GM21619 (cell line): ENCODE measurements at regions not wholly inside any gene's neighbourhood (a gene's known extent, or its start where the extent isn't known, plus 50 kb on each side); places are given as distances from the start of the nearest gene placed in this dataset.

Source experiments
- ATAC-seq: cut with Tn5 transposase; IDR thresholded peaks from one replicate; pipeline ENCODE4 v1.9.1; 2021; ENCODE audit not compliant: unreplicated experiment

DNA sequence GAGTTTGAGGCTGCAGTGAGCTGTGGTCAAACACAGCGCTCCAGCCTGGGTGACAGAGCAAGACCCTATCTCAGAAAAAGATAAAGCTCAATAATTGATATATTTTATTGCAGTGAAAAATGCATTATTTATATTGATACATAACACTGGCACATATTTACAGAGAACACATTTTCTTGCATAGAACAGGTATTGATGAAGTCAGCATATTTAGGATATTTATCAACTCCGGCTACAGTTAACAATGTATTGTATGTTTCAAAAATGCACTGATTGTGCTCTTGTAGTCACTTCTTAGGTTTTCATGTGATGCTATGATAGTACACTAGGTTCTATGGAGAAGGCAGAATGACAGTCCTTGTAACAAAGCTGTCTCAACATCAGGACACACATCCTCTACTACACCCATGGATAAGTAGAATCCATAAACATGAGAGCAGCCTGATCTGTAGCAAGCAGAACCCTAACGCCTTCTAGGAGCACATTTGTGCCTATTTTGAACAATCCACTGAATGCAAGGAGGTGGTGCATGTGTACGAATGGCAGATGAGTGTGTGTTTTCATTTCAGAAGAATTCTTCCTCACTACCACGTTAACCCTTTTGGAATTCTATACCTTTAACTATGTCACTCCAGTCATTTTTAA lies 586.1 kb upstream of the CELF2 start:
- ATAC-seq, result no peak

- no peak for ATAC-seq
Measured at GRCh38 chr10:10432296-10433035, 585.2 kb upstream of the CELF2 start.

DNA sequence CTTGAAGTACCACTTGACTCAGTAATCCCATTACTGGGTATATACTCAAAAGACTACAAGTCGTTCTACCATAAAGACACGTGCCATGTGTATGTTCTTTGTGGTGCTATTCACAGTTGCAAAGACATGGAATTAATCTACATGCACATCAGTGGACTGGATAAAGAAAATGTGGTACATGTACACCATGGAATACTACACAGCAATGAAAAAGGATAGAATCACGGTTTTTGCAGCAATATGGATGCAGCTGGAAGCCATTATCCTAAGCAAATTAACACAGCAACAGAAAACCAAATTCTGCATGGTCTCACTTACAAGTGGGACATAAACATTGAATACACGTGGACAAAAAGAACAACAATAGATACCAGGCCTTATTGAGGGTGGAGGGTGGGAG lies 583.4 kb upstream of the CELF2 start:
- no peak for ATAC-seq

DNA sequence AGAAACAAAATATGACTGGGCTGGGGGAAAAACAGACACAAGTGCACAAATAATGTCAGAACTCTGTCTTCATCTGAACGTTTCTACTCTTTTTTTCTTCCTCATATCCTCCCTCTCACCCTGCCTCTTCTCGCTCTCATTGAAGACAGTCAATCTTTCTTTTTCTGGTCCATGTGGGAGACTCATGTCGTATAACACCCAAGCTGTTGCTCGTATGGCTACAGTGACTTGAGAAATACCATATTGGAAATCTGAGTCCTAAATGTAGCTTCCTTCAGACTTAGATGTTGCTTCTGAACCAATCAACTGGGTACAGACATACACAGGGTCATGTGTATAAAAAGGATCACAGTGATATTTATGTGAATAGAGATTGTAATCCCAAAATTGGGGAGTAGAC lies 579.8 kb upstream of the CELF2 start:
- ATAC-seq, result no peak

- no peak for ATAC-seq
Measured at GRCh38 chr10:10438335-10439100, 579.2 kb upstream of the CELF2 start.

- ATAC-seq, result no peak
Measured at GRCh38 chr10:10456856-10457255, 560.8 kb upstream of the CELF2 start.

GRCh38 chr10:10460451-10460850 lies 557.2 kb upstream of the CELF2 start:
- no peak for ATAC-seq

DNA sequence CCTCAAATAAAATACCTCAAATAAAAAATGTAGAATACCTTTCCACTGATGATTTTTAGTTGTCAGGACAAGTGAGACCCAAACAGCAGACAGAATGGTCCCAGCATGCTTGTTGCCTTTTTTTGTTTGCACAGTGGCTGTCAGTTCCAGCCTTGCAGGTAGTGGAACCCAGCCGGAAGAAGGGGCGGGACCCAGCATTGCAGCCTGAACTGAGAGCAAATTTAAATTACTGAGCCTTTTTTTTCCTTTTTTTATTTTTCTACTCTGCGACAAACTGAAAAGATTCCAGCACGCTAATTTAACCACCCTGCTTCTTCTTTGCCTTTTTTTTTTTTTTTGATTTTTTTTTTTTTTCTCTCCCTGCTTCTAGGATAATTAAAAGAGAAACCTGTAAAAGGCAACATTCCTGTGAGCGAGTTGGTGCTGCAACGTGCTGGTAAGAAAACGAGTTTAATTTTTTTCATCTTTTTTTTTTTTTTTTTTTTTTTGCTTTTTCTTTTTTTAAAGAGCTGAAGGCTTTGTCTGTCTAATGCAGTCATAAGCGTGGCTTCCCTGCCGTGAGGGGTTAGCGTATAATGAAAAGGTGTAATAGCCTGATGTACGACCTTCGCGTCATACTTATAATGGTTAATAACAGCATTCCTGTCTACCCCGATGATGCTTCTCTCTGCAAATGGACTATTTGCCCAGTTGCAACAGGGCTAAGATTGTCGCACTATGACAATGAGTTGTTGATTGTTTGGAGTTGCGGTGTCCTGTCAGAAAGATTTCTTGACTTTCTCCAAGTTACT lies 555.3 kb upstream of the CELF2 start:
- no peak for ATAC-seq

- ATAC-seq, result no peak
Measured at GRCh38 chr10:10471758-10472157, 545.9 kb upstream of the CELF2 start.

GRCh38 chr10:10475812-10476211 lies 541.9 kb upstream of the CELF2 start:
- no peak for ATAC-seq

- no peak for ATAC-seq
Measured at GRCh38 chr10:10477844-10478243, 539.8 kb upstream of the CELF2 start.

DNA sequence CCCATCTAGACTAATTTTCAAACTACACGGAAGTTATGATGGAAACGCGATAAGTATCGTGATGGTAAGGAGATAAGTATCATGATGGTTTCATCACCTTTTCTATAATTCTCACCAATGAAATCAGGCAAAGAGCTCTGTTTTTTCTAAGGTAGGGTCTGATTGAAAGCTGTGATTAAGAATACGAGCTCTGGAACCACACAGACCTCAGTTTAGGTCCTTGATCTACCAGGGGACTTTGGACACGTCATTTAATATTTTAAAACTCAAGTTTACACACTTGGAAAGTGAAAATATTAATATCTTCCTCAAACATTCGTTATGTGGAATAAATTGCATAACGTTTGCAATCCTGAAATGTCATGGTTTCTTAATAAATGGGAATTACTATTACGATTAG lies 538.2 kb upstream of the CELF2 start:
- no peak for ATAC-seq

DNA sequence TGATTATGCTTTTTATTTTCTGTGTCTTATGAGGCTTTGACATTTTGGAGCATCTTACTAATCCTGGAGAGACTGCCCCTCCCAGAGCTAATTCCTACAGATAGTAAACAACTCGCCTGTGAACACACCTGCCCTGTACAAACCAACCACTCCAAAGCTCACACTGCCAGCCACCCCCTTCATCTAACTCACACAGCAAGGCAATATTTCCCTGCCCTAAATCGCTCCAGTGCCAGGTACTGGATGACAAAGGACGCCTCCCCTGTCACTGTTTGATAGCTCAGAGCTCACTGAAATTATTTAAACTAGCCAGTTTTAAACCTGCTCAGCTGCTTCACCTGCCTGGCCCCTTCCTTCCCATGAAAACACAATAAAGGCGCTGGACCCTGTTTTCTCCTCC lies 535.1 kb upstream of the CELF2 start:
- ATAC-seq, result no peak

GRCh38 chr10:10489076-10489475 lies 528.6 kb upstream of the CELF2 start:
- ATAC-seq, result no peak

DNA sequence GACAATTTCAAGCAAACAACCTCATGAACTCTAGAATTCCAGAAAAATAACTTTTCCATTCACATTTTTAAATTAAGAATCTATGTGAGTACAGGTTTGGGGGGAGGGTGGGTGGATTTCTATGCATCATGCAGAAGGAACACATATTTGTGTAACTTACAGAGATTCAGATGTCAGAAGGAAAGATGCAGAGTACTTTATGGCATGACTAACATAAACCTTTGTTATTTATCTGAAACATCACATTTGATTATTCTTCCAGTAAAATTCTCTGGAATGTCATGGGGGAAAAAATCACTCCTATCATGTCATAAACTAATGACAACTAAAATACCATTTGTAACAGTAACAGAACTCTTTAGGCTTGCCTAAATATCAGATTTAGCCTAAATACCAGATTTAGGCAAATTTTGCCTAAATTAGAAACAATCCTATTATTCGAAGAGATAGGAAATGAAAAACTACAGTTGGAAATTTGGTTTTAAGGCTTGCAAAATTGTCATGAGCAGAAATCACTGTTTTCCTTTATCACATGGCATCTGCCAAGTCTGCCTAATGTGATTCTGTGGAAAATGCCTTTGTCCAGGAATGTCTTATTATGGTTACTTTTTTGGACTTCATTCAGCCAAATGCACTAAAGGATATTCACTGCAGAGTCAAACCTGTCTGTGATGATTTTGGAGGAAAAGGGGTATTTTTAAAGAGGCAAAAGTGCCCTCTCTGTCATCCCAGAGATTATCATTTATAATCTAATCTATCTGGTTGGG lies 527.7 kb upstream of the CELF2 start:
- no peak for ATAC-seq

- no peak for ATAC-seq
Measured at GRCh38 chr10:10490581-10490980, 527.1 kb upstream of the CELF2 start.

- ATAC-seq, result no peak
Measured at GRCh38 chr10:10492420-10492819, 525.3 kb upstream of the CELF2 start.

DNA sequence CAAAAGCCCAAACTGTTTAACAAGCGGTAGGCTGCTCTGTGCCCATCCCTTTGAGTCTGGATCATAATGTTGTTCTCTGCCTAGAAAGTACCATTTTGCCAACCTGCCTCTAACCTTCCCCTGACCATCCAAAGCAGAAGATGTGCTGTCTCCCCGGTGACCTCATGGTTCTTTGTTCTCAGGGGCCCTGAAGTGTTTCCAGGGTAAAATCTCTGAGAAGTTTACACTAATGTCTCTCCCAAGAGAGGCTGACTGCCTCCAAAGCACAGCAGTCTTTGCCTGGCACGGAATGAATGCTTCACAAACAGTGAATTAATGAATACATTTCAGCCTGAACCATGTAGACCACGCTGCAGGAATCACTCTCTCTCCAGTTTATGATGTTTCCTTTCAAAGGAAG lies 523.8 kb upstream of the CELF2 start:
- no peak for ATAC-seq

DNA sequence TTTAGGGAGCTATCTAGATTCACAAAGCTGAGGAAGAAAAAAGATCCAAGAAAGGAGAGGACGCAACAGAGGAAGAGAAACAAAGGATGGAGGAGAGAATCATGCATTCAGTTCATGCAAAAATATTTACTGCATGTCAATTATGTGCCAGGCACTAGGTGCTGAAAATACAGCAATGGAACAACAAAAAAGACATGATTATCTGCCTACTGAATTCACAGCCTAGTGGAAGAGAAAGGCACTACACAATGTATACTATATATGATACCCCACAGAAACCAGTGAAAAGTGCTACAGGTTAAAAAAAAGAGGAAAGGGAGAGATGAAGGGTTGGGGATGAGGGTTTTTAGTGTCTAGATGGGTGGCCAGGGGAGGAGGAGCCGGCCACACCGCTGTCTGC lies 520.4 kb upstream of the CELF2 start:
- ATAC-seq, result no peak

DNA sequence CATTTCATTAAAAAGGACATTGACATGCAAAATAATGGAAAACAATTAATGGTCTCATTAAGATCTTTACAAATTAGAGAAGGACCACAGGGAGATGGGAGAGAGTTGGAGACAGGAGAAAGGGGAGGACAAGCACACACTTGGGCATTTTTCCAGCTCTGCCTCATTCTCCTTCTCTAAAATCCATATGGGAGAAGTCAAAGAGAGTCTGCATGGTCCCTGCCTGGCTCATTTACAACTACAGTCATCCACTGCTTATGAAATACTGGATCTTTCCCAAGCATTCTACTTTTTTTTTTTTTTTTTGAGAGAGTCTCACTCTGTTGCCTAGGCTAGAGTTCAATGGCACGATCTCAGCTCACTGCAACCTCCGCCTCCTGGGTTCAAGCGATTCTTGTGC lies 518.9 kb upstream of the CELF2 start:
- no peak for ATAC-seq

DNA sequence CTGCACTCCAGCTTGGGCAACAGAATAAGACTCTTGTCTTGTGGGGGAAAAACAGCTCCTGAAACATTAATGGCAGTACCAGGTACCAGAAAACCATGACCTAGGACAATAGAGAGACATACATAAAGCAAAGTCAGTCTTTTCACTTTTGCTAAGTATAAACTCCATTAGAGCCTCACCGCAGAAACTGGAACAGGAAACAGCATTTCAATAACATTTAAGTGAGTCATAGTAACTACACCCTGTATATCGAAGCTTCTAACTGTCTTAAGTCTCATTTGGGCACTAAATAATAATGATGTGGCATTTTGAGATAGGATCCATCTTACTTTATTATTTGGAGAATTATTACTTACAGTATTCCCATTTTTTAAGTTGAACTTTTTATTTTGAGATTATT lies 517.8 kb upstream of the CELF2 start:
- no peak for ATAC-seq
